Body of pancreas (tissue), 4 donors: ENCODE measurements at regions not wholly inside any gene's neighbourhood (a gene's known extent, or its start where the extent isn't known, plus 50 kb on each side); places are given as distances from the start of the nearest gene placed in this dataset.

Experiments used
- POLR2A ChIP-seq, 3 donors: fragments of 450-650 bp; IDR thresholded peaks; one replicate each; pipeline ENCODE4 v1.6.1; 2016; ENCODE audit warnings: antibody characterized with exemption in 3 of 3, mild to moderate bottlenecking in 2 of 3
- TF ChIP-seq, protein P1 (sequence below), 7 experiments: fragments of 450-650 bp in 4 of 7; fragments of 200-600 bp in 3 of 7; sonication (generic) in 3 of 7; IDR thresholded peaks; one replicate each; pipeline ENCODE4 v1.5.1; 2016 to 2019; ENCODE audit warnings: antibody characterized with exemption in 7 of 7

DNA sequence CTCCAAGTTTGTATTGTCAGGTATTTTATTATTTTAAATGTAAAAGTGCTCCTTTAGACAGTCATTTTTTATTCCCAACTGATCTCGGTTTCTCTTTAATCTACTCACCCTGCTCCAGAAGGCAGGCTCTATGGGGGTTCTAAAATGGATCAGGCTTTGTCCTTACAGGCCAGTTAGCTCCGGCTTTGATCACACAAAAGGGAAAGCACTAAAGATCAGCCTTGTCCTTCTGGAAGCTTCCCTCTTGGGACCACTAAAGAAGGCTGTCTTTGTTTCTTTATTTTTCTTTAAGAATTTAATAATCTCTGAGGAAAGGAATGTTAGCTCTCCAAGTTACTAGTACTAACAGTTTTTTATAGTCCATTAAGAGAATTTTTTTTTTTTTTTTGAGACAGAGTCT, 560.5 kb upstream of the ZNF717 start:
- TF ChIP-seq, protein P1, sequence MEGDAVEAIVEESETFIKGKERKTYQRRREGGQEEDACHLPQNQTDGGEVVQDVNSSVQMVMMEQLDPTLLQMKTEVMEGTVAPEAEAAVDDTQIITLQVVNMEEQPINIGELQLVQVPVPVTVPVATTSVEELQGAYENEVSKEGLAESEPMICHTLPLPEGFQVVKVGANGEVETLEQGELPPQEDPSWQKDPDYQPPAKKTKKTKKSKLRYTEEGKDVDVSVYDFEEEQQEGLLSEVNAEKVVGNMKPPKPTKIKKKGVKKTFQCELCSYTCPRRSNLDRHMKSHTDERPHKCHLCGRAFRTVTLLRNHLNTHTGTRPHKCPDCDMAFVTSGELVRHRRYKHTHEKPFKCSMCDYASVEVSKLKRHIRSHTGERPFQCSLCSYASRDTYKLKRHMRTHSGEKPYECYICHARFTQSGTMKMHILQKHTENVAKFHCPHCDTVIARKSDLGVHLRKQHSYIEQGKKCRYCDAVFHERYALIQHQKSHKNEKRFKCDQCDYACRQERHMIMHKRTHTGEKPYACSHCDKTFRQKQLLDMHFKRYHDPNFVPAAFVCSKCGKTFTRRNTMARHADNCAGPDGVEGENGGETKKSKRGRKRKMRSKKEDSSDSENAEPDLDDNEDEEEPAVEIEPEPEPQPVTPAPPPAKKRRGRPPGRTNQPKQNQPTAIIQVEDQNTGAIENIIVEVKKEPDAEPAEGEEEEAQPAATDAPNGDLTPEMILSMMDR (IDR thresholded peaks at IDR 0.05): no peak
- TF ChIP-seq POLR2A (IDR thresholded peaks at IDR 0.05): no peak
